ENCODE measurements at regions not wholly inside any gene's neighbourhood (a gene's known extent, or its start where the extent isn't known, plus 50 kb on each side); places are given as distances from the start of the nearest gene placed in this dataset.

DNA sequence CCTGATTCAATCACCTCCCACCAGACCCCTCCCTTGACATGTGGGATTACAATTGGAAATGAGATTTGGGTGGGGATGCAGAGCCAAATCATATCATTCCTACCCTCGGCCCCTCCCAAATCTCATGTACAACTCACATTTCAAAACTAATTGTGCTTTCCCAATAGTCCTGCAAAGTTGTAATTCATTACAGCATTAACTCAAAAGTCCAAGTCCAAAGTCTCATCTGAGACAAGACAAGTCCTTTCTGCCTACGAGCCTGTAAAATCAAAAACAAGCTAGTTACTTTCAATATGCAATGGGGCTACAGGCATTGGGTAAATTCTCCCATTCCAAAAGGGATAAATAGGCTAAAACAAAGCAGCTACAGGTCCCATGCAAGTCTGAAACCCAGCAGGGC, 634.6 kb downstream of the SLC6A15 start:
- Histone ChIP-seq H3K36me3 (no peaks in the 10 kb centered on the region), H3K27ac (no peak overlapping the region), H3K9me3 (no peaks in the 10 kb centered on the region), H3K4me1 (no peaks in the 10 kb centered on the region), H3K4me3 (no peak overlapping the region), H3K27me3 (no peaks in the 10 kb centered on the region)
- in situ Hi-C loops (cut with MboI; ENCODE audit: low pct_ligation_motif_present in 1 of 4, low pct_unique_long_range_greater_than_20kb in 1 of 4, low sequenced_read_pairs in 3 of 4) (no loop called here), intact Hi-C loops (cut with DNase I; ENCODE audit: low total_unique reads) (no loop called here)
- WGBS, 2 donors (ENCODE audit: low coverage in 1 of 2), result 61 to 71% methylated on average over 2 of the region's 2 CpGs
- no peak for DNase-seq
- no peak for TF ChIP-seq POLR2A (IDR thresholded peaks at IDR 0.05)
- TF ChIP-seq POLR2AphosphoS5 (IDR thresholded peaks at IDR 0.05), result no peak
- TF ChIP-seq, protein P1, sequence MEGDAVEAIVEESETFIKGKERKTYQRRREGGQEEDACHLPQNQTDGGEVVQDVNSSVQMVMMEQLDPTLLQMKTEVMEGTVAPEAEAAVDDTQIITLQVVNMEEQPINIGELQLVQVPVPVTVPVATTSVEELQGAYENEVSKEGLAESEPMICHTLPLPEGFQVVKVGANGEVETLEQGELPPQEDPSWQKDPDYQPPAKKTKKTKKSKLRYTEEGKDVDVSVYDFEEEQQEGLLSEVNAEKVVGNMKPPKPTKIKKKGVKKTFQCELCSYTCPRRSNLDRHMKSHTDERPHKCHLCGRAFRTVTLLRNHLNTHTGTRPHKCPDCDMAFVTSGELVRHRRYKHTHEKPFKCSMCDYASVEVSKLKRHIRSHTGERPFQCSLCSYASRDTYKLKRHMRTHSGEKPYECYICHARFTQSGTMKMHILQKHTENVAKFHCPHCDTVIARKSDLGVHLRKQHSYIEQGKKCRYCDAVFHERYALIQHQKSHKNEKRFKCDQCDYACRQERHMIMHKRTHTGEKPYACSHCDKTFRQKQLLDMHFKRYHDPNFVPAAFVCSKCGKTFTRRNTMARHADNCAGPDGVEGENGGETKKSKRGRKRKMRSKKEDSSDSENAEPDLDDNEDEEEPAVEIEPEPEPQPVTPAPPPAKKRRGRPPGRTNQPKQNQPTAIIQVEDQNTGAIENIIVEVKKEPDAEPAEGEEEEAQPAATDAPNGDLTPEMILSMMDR (IDR thresholded peaks at IDR 0.05), result no peak
- no peak for TF ChIP-seq EP300 (IDR thresholded peaks at IDR 0.05; ENCODE audit: low read depth)

- H3K36me3 ChIP-seq, result no peaks in the 10 kb centered on the region
- H3K4me1 ChIP-seq, result no peaks in the 10 kb centered on the region
- no peak overlapping the region for H3K27ac ChIP-seq
- WGBS, 2 donors (ENCODE audit: low coverage in 1 of 2), result 60 to 67% methylated on average over 1 to 2 of the region's 2 CpGs
- in situ Hi-C loops (cut with MboI; ENCODE audit: low pct_ligation_motif_present in 1 of 4, low pct_unique_long_range_greater_than_20kb in 1 of 4, low sequenced_read_pairs in 3 of 4), result no loop called here
- intact Hi-C loops (cut with DNase I; ENCODE audit: low total_unique reads), result no loop called here
- H3K27me3 ChIP-seq, result no peaks in the 10 kb centered on the region
- H3K9me3 ChIP-seq, result no peaks in the 10 kb centered on the region
- no peak for DNase-seq
- TF ChIP-seq POLR2AphosphoS5 (IDR thresholded peaks at IDR 0.05) (no peak), POLR2A (IDR thresholded peaks at IDR 0.05) (no peak), EP300 (IDR thresholded peaks at IDR 0.05; ENCODE audit: low read depth) (no peak)
- TF ChIP-seq, protein P1 (IDR thresholded peaks at IDR 0.05), result no peak
- H3K4me3 ChIP-seq, result no peak overlapping the region
Observed at GRCh38 chr12:84276215-84276614, 636.4 kb downstream of the SLC6A15 start.

- intact Hi-C loops (cut with DNase I; ENCODE audit: low total_unique reads), result no loop called here
- H3K27me3 ChIP-seq, result no peaks in the 10 kb centered on the region
- H3K27ac ChIP-seq, result no peak overlapping the region
- H3K36me3 ChIP-seq, result no peaks in the 10 kb centered on the region
- TF ChIP-seq POLR2AphosphoS5 (IDR thresholded peaks at IDR 0.05) (no peak), EP300 (IDR thresholded peaks at IDR 0.05; ENCODE audit: low read depth) (no peak), POLR2A (IDR thresholded peaks at IDR 0.05) (no peak)
- TF ChIP-seq, protein P1 (IDR thresholded peaks at IDR 0.05), result no peak
- 85% methylated on average over 3 of the region's 3 CpGs for WGBS, 2 donors (ENCODE audit: low coverage in 1 of 2)
- H3K4me1 ChIP-seq, result no peaks in the 10 kb centered on the region
- no peak for DNase-seq
- H3K4me3 ChIP-seq, result no peak overlapping the region
- no peaks in the 10 kb centered on the region for H3K9me3 ChIP-seq
- in situ Hi-C loops (cut with MboI; ENCODE audit: low pct_ligation_motif_present in 1 of 4, low pct_unique_long_range_greater_than_20kb in 1 of 4, low sequenced_read_pairs in 3 of 4), result no loop called here
Observed at GRCh38 chr12:84272324-84272723, 640.3 kb downstream of the SLC6A15 start.

GRCh38 chr12:84270470-84271140, 642.0 kb downstream of the SLC6A15 start:
- intact Hi-C loops (cut with DNase I; ENCODE audit: low total_unique reads), result no loop called here
- in situ Hi-C loops (cut with MboI; ENCODE audit: low pct_ligation_motif_present in 1 of 4, low pct_unique_long_range_greater_than_20kb in 1 of 4, low sequenced_read_pairs in 3 of 4), result no loop called here
- no peaks in the 10 kb centered on the region for H3K27me3 ChIP-seq
- H3K4me1 ChIP-seq, result no peaks in the 10 kb centered on the region
- no peaks in the 10 kb centered on the region for H3K9me3 ChIP-seq
- H3K4me3 ChIP-seq, result no peak overlapping the region
- 28 to 42% methylated on average over 8 of the region's 8 CpGs for WGBS, 2 donors (ENCODE audit: low coverage in 1 of 2)
- no peak for DNase-seq
- H3K27ac ChIP-seq, result no peak overlapping the region
- no peaks in the 10 kb centered on the region for H3K36me3 ChIP-seq
- no peak for TF ChIP-seq POLR2A (IDR thresholded peaks at IDR 0.05)
- TF ChIP-seq EP300 (IDR thresholded peaks at IDR 0.05; ENCODE audit: low read depth), result no peak
- TF ChIP-seq, protein P1 (IDR thresholded peaks at IDR 0.05), result no peak
- no peak for TF ChIP-seq POLR2AphosphoS5 (IDR thresholded peaks at IDR 0.05)
